MV-4-11 (cell line): ENCODE measurements at regions not wholly inside any gene's neighbourhood (a gene's known extent, or its start where the extent isn't known, plus 50 kb on each side); places are given as distances from the start of the nearest gene placed in this dataset.

Experiments used
- DNase-seq: peaks from one replicate; lab custom pipeline; 2025; lab: John Stamatoyannopoulos, UW

GRCh38 chr5:2910401-2911175, 159.1 kb upstream of the IRX2 start:
- no peak for DNase-seq

GRCh38 chr5:2909035-2909434, 157.6 kb upstream of the IRX2 start:
- no peak for DNase-seq

GRCh38 chr5:2908086-2908485, 156.6 kb upstream of the IRX2 start:
- no peak for DNase-seq

GRCh38 chr5:2906302-2907090, 155.0 kb upstream of the IRX2 start:
- DNase-seq = no peak

DNA sequence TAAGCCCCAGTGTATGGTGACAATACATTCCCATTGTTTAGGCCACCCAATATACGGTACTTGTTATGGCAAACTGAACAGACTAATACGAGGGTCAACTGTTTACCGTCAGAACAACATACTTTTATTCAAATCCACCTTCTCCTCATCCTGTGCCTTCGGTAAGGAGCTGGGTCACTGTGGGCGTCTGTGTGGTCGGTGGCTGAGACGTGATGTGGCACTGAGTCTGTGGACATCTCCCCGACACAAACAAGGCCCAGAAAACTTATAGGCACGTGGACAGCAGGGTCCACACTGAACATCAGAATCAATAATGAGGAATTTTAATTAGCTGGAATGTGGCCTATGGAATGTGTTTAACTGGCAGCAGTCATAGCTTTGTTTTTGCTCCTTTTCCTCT, 154.3 kb upstream of the IRX2 start:
- no peak for DNase-seq

DNA sequence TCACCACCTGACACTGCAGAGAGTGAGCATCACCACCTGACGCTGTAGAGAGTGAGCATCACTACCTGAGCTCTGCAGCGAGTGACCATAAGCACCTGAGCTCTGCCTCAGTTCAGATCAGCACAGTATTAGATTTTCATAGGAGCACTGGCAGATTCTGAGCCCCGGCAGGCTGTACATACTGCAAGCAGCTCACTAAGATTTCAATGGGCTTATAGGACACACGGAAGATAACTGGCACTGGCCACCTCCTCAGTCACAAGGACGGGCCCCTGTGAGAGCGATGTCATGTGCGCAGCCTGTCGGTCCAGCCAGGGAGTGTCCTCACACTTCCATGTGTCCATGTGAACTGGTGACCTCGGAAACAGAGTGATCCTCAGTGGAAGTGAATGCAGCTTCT, 153.5 kb upstream of the IRX2 start:
- no peak for DNase-seq

GRCh38 chr5:2904399-2904798, 152.9 kb upstream of the IRX2 start:
- no peak for DNase-seq

- DNase-seq = no peak
These were observed 152.2 kb upstream of the IRX2 start for GRCh38 chr5:2903451-2904395.

DNA sequence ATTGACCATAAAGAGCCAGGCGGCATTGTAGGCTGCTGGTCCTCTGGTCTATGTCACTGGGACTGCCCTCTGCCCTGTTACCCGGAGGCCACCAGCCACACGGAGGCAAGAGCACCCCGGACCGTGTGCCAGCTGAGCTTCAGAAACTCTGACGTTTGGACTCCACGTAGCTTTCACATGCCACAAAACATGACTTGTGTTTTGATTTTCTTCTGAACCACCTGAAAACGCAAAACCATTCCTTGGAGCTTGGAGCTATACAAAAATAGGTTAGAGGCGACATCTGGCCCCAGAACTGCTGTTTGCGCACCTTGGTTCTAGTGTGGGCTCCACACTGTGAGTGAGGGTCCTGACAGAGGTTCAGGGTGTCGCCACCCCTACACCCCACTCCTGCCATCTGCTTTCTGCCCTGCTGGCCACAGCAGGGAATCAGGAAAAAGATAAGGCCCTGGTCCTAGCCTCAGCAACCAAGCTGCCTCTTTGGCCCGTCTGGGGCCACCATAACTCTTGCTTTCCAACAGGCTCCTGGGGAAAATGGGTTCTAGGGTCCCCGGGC, 151.3 kb upstream of the IRX2 start:
- no peak for DNase-seq

DNA sequence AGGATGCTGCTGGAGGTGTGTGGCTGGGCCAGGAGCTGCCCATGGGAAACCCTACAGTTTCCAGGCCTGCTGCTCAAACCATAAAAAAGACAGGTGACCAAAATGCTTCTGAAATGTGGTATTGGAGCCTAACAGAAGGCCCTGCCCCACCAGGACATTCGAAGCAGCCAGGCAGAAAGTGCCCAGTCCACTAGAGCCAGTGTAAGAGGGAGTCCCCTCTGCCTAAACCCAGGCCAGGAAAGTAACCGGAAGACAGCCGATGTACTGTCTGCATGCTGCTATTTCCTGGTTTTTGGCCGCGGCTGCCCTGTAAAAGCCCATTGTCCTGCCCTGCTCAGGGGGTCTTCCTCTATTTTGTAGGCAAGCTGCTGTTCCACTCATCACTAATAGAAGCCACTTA, 150.7 kb upstream of the IRX2 start:
- no peak for DNase-seq

GRCh38 chr5:2901511-2901910, 150.0 kb upstream of the IRX2 start:
- no peak for DNase-seq

DNA sequence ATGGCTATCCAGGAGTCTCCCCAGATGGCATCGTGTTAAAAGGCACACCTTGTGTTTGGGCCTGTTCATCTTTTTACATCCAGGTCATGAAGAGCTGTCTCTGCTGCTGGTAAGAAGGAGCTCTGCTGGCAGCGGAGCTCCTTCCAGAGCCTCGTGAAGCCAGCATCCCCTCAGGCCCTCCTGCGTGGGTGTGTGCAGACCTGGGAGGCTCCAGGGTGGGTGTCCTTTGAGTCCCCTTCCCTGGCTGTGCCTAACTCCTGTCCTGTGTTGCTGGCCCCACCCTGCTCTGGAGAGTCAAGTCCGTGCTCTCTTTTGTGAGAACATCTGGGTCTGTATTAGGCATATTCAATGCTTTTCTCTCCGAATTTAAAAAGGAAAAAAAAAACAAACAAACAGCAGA, 149.6 kb upstream of the IRX2 start:
- no peak for DNase-seq

GRCh38 chr5:2900360-2900759, 148.9 kb upstream of the IRX2 start:
- DNase-seq = no peak

DNA sequence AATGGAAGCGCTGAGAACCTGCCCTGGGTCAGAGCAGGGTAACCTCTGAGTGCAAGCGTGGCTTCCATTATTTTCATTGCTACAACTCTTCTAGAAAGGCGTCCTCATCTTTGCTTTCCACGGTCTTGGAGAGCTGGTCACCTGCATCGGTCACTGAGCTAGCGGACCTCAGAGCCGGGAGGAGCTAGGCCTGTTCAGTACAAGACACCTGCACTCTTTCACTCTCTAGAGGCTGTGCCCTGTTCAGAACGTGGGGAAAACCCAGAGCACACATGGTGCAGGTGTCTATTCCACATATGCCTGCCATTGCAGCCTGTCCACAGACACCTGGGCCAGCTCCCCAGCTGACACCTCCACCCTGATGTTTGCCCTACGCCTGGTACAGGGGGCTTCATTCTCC, 147.8 kb upstream of the IRX2 start:
- DNase-seq = no peak

- DNase-seq = no peak
These were observed 147.2 kb upstream of the IRX2 start for GRCh38 chr5:2898661-2899060.

- DNase-seq = no peak
These were observed 145.9 kb upstream of the IRX2 start for GRCh38 chr5:2897276-2897961.

DNA sequence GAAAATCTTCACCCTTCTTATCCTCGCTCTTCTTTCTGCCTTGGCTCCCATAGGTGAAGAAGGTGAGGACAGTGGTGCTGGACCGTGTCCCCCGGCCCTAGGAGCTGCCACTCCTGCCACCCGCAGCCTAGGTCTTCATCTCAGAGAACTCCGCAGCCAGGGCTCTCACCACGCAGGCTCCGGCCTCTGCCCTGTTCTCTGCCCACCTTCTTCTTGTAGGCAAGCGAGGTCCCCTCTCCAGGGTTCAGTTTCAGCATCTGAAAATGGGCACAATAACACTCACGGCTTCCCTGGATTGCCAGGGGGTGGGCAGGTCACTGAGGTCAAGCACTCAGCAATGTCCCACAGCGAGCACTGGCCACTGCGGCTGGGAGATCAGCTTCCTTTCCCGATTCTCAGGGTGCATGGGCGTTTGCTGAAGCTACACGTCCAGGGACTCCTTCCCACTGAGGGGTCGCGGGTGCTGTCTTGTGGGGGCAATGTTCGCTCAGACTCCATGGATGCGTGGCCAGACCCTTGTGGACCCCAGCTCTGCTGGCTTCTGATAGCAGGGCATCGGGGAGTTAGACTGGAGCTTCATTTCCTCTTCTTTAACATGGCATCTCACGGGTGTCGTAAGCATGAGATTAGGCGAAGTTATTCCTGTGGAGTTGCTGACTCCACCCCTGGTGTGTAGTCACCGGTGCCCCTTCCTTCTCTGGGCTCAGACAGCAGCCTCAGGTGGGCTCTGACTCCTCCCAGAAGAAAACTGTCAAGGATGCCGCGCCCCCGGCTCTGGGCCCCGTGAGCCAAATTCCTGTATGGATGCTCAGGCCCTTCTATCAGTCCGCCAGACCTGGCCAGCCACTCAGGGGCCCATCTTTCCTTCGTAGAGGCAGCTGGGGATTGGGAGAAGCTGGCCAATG, 145.1 kb upstream of the IRX2 start:
- no peak for DNase-seq

DNA sequence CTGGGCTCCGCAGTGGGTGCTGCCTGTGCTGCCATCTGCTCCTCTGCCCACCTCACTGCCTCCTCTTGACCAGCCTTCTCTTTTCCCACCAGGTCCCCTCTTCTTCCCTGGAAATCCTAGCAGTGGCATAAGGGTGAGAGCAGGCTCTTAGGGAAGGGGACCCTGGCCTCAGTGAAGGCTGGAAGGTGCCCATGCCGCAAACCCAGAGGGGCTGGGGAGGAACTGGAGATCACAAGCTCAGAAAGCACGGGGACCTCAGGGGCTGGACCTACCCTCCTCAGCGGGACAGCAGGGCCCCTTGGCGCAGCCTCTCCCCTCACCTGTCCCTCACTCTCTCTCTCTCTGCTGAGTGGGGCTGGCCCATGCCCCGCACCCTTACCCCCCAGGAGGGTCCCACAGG, 144.4 kb upstream of the IRX2 start:
- DNase-seq = no peak

- DNase-seq = no peak
These were observed 143.7 kb upstream of the IRX2 start for GRCh38 chr5:2895196-2895595.

DNA sequence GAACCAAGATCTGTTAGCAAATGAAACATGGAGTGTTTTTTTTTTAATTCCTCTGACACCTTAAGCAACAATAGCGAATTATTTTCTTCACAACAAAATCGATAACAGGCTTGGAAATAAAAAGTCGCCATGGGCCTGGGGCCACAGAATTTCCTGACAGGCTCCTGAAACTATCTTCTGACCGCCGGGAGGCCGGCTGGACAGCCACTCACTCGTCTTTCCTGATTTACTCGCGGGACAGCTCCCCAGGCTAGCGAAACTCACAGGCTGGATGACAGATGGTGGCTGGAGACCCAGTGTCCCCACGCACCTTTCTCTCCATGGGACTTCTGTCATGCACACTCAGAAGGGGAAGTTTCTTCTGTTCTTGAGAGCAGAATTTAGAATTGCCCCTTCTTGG, 143.3 kb upstream of the IRX2 start:
- DNase-seq = no peak

DNA sequence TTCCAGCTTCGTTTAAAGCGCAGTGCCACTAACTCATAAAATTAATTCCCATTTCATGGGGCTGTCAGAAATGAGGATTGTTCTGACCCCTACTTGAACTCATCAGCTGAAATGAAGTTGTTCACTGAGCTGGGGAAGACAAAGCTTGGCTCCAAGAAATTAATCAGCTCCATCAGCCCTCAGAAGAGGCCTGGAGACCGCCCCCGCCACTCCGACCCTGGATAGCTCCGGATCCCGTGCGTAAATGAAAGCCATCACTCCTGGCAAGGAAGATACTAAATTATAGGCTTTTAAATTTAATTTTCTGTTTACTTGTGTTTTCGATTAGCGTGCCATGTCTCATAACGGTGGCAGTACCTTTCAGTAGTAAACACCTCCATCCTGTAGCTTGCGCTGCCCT, 142.8 kb upstream of the IRX2 start:
- no peak for DNase-seq
